ENCODE measurements at regions not wholly inside any gene's neighbourhood (a gene's known extent, or its start where the extent isn't known, plus 50 kb on each side); places are given as distances from the start of the nearest gene placed in this dataset.
"Not testable (repeated sequence)": the region's sequence is repeated elsewhere in the genome, so short reads cannot be mapped to it uniquely, and the experiment has no call there.

DNA sequence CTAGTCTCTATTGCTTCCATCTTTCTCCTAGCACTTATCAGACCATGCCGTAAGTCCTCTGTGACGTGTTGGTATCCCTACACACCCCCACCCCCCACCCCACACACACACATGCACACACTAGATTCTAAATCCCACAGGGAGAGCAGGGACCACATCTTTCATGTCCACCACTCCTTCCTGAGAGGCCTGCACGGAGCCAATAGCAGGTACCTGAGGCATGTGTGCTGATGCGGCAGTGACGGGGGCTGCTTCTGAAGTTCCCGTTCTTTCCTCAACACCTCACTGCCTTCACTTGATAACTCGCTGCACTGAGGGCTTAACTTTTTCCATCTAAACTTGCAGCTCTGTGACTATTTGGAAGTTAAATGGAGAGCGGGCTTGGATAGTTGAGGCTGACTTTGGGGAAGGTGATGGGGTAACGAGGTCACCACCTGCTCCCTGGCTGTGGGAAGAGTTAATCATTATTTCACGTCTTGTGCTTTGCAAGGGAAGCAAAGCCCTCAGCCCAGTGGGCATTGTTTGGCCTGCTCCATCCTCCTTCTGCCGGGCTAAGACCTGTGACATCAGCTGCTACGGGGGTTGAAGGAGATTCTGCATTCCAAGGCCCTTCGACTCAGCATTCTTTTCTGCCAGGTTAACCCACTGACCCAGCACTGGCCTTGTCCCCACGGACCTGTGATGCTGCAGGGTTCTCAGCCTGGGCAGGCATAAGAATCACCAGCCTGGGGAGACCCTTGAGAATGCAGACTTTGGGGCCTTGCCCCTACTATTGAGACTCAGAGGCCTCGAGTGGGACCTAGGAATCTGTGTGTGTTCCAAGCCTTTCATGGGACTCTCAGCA, 187.8 kb downstream of the ANKRD60 start:
- POLR2A ChIA-PET = no interaction called here
- DNase-seq (ENCODE audit: extremely low spot score) = no peak
- TF ChIP-seq, protein P1, sequence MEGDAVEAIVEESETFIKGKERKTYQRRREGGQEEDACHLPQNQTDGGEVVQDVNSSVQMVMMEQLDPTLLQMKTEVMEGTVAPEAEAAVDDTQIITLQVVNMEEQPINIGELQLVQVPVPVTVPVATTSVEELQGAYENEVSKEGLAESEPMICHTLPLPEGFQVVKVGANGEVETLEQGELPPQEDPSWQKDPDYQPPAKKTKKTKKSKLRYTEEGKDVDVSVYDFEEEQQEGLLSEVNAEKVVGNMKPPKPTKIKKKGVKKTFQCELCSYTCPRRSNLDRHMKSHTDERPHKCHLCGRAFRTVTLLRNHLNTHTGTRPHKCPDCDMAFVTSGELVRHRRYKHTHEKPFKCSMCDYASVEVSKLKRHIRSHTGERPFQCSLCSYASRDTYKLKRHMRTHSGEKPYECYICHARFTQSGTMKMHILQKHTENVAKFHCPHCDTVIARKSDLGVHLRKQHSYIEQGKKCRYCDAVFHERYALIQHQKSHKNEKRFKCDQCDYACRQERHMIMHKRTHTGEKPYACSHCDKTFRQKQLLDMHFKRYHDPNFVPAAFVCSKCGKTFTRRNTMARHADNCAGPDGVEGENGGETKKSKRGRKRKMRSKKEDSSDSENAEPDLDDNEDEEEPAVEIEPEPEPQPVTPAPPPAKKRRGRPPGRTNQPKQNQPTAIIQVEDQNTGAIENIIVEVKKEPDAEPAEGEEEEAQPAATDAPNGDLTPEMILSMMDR (IDR thresholded peaks at IDR 0.05; ENCODE audit: control extremely low read depth, extremely low read depth, low read depth, missing control alignments) = no peak
- CTCF ChIA-PET = no interaction called here

- TF ChIP-seq, protein P1 (IDR thresholded peaks at IDR 0.05; ENCODE audit: control extremely low read depth, extremely low read depth, low read depth, missing control alignments) = no peak
- POLR2A ChIA-PET = no interaction called here
- DNase-seq (ENCODE audit: extremely low spot score) = no peak
- CTCF ChIA-PET = no interaction called here
Observed at GRCh38 chr20:58039274-58040092, 189.0 kb downstream of the ANKRD60 start.

DNA sequence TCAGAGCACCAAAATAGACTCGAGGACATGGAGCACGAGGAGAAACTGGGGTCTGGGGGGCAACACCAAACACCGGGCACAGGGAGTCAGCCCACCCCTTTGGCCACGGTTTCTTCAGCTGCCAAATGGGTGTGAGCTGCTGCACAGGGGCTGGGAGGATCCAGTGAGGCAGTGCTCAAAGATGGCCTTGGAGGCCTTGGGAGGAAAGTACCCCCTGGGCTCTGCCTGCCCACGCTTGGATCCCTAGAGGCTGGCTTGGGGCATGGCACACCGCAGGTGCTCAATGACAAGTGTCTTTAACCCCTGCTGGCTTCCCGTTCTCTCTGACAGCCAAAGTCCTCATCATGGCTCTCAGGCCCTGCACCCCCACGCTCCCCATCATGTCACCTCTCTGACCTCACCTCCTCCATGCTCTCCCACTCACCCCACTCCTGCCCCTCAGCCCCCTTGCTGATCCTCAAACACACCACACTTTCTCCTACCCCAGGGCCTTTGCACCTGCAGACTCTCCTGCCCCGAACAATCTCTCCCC, 190.3 kb downstream of the ANKRD60 start:
- POLR2A ChIA-PET = no interaction called here
- CTCF ChIA-PET = no interaction called here
- TF ChIP-seq, protein P1 (IDR thresholded peaks at IDR 0.05; ENCODE audit: control extremely low read depth, extremely low read depth, low read depth, missing control alignments) = no peak
- no peak for DNase-seq (ENCODE audit: extremely low spot score)

DNA sequence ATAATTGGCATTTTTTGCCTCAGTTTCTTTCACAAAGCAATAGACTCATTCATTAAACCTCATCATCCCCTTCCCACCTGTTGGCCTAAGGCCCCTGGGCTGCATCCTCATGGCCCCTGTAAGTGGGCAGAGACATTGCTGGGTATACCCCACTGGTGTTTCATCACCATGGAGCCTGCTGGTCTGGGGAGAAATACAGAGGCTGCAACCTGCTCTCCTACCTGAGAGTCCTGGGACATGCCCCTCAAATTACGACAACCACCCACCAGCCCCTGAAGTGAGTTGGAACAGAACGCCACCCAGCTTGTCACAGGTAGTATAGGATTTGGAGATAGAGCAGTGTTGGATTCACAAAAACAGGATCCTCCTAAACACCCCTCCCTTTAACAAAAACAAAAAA, 190.8 kb downstream of the ANKRD60 start:
- CTCF ChIA-PET = no interaction called here
- no peak for DNase-seq (ENCODE audit: extremely low spot score)
- POLR2A ChIA-PET = no interaction called here
- TF ChIP-seq, protein P1 (IDR thresholded peaks at IDR 0.05; ENCODE audit: control extremely low read depth, extremely low read depth, low read depth, missing control alignments) = no peak

DNA sequence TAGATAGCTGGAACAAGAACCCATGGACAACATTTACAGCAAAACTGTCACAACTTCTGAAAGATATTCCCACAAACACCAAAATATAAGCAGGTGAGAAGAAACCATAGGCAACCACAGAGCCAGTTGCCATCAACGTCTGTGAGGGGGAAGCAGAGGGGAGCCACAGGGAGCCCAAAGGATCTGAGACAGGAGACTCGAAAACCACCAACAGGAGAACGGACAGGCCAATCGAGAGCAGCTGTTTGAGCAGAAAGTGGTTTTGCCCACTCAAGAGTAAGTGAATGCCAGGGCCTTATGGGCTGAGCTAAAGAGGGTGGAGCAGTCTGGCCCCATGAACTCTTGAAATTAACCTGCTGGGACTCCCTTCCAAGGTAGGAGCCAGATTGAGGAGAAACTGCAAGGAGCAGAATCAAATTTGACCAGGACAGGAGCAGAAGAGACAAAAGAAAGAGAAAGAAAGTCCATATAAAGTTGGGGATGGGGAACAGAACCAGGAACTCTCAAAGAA, 195.4 kb downstream of the ANKRD60 start:
- ChIA-PET POLR2A (no interaction called here), CTCF (no interaction called here)
- TF ChIP-seq, protein P1 (IDR thresholded peaks at IDR 0.05; ENCODE audit: control extremely low read depth, extremely low read depth, low read depth, missing control alignments) = no peak
- no peak for DNase-seq (ENCODE audit: extremely low spot score)

DNA sequence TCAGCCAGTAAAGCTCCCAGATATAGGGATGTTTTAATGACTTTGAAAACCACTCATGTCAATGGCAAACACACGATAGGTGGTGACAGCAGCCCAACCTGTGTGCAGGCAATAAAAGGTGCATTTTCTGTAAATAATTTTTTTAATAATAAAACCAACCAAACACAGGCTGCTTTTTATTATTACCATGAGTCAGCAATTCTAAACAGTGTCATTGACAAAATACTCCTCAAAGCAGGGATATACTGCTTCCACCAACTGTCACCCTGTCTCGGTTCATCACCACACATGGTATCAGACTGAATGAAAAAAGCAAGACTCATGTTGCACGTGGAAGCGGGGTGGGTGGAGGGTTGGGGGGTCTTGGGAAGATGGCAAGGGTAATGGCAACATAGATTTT, 195.9 kb downstream of the ANKRD60 start:
- ChIA-PET POLR2A (no interaction called here), CTCF (interaction anchor here (1.0 kb wide), 1 partner anchor 42 kb away, joined by 3 read pairs; no protein-coding TSS in a partner anchor)
- no peak for DNase-seq (ENCODE audit: extremely low spot score)
- TF ChIP-seq, protein P1 (IDR thresholded peaks at IDR 0.05; ENCODE audit: control extremely low read depth, extremely low read depth, low read depth, missing control alignments) = no peak

DNA sequence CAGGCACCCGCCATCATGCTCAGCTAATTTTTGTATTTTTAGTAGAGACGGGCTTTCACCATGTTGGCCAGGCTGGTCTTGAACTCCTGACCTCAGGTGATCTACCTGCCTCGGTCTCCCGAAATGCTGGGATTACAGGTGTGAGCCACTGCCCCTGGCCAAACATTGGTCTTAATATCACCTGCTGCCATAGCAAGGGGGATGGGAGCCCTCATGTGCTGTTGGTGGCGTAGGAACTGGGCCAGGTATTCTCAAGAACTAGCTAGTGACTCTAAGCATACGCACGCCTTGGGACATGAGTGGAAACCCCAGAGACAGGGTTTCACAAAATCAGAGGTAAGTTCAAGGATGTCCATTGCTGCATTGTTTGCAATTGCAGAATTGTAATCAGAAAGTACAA, 197.1 kb downstream of the ANKRD60 start:
- DNase-seq (ENCODE audit: extremely low spot score); CTCF ChIA-PET; POLR2A ChIA-PET: not testable (repeated sequence)

Measured in GM10248 (cell line).